ENCODE measurements at regions not wholly inside any gene's neighbourhood (a gene's known extent, or its start where the extent isn't known, plus 50 kb on each side); places are given as distances from the start of the nearest gene placed in this dataset.
A peak's percentile ranks its signal among the peaks of the same experiment; 100 is the strongest.

DNA sequence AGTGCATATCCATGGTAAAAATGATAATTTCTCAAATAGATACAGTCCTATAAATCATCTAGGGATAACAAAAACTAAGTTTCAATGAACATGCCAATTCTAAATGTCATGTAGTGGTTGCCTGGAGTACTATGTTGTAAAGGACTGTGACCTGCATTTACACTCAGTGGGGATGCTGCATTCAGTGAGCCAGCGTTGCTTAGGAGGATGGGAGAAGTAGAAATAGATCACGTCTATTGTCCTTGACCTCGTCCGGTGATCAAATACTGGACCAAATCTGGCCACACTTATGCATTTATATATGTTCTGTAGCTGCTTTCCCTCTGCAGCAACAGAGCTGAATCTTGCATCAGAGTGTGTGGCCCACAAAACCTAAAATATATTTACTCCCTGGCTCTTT, 139.0 kb upstream of the ETAA1 start:
- no peak for DNase-seq

DNA sequence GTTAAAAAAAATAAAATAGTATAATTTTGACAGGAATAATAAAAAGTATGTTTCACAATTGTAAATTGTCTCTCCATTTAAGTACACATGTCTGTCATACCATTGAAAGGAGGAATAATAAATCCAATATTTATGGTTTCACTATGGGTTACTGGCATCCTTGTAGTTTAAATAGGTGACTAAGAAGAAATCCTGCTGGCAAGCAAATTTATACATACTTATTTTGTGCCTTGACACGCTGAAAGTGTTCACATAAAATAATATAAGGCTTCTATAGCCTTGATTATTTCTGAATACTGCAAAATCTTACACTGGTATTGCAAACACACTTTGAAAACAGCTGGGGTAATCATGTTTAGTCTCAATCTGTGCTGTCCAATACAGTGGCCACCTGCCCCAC, 138.3 kb upstream of the ETAA1 start:
- DNase-seq: no peak

DNA sequence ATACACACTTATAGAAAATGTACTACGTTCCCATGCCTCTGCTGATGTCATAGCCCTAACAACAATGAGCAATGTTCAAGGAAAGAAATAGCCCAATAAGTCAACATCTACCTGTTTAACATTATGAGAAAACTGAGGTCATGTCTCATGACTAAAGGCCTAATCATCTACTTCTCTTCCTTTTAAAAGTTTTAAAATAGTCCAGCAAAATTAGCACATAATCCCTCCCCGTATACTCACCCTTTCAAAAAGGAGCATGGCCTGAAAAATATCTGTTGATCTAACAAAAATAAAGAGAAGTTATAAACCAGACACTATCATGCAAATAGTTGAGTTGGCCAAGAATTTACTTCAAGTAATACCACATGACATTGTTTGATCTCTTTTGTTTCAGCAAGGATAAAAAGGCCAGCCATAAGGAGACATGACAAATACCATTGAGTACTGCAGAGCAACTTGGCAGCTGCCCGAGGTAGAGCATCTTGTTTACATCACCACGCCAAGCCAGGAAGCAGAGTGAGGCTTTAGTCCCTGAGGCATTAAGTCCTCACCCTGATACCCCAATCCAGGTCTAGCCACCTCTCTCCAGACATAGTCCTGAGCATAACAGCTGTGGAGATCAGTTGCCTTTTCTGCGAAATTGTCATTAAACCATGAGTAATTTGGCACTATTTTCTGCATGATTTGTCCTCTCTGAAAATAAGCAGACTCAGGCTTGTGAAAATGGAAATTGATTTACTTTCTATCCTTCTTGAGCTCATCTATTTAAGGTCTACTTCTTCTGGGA, 137.4 kb upstream of the ETAA1 start:
- DNase-seq: no peak

DNA sequence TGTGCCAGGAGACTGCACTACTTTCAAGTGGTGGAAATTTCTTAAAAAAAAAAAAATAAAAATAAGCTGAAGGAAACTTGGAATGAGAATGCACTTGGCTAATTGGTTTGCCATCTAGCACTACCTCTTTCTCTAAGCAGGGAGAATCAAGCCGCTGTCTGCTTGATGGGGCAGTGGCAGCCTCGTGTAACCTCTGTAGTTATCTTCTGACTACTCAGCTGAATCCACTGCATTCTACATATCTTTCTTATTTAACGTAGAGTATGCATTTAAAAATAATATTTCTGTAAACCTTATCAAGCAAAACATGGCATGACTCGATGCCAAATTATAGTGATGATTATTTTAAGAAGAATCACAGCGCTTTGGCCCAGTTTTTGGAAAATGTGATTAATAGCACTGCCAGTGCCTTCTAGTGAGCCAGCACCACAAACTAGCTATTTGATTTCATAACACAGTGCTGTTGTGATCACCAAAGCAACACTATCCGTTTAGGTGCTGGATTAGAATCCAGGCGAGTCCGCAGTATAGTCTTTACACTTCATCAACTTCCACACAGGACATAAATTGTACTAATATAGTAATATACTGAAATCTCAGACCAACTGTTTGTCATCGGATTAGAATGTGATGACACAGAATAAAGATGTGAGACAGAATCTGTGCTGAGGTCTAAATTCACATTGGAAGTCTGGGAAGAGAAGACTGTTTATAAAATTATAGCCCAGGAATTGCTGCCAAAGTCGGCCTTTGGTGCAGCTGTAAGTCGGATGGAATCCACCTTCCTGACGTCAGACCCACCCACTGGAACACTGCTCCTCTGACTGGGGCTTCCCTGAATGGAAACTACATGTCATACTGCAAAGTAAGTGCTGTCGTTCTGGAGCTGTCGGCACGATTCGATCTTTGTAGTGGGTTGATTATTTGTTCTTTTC, 136.5 kb upstream of the ETAA1 start:
- DNase-seq: no peak

DNA sequence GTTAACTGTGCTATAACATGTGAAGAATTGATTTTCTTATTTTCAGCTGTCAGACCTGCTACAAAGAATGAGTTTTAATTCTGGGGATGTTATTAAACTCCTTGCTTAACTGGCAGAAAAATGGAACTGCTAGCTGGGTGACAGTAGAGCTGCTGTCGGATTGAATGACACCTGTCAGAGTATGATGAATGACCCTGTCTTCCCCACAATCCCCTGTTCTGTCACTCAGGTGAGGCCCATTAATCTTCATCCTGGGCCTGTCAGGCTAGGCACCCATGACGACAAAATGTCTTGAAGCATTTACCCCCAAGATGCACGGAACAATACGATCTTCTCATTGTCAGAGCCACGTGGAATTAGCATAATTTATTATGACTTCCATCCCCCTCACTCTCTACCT, 129.9 kb upstream of the ETAA1 start:
- no peak for DNase-seq

DNA sequence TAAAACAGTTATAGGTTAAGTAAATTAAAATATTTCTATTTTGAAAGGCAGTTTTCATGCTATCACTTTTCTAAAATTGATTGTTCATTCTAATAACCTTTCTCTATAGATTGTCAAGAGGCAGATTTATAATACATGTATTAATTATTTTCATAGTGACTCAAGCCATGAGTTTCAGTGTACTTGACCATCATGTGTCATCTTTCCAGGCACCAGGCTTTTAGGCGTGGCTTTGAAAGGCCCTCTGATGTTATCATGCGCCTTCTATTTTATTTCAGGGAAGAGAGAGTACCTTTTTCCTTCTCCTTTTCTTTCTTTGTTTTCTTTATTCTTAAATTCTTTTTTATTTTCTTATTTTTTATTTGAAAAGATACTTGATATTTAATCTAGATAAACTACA, 128.3 kb upstream of the ETAA1 start:
- DNase-seq: no peak

DNA sequence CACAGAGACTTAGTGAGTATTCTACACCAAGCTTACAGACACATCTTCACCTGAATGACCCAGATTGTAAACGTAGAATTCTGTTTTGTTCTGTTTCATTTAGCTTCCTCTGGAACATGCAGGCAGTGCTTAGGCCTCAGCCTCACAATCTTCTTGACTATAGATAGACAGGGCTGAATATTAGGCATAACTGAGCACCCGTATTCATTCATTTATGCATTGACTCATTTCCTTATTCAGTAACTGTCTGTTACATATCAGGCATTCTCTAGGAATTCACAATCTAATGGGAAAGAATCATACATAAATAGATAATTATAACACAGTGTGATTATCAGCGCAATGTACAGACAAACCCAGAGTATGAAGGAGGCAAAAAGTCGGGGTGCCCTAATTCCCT, 124.9 kb upstream of the ETAA1 start:
- no peak for DNase-seq

DNA sequence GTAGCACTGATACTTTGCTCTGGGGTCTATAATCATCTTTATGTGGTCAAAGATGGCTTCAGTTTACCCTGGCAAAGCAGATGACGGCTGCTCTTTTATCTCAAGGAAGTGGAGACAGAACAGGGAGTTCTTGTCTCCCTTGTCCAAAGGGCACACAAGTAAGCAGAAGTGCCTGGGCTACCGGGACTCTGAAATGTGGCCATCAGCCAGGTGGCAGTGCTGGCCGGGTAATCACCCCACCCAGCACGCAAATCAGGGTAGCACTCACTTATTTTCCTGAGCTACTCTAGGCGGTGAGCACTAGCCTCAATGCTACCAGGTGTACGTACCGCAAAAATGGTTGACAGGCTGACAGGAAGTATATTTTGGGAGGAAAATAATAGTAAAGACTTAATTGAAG, 119.7 kb upstream of the ETAA1 start:
- no peak for DNase-seq

DNA sequence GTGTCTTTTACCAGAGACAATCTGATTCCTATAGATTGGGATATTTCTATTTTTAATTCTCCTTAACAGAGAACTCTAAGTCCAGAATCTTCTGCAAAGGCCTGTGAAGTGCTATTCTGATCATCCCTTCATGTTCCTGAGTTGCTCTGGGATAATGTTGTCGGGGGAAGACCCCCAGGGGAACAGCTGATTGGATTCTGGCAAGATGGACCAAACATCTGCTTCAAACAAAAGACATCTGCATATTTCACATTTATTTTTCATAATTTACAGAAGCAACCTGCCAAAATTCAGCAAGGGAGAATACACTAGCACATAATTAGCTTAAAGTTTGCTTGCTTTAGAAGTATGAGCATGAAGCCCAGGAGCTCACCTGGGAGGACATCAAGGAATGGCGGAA, 116.0 kb upstream of the ETAA1 start:
- no peak for DNase-seq

DNA sequence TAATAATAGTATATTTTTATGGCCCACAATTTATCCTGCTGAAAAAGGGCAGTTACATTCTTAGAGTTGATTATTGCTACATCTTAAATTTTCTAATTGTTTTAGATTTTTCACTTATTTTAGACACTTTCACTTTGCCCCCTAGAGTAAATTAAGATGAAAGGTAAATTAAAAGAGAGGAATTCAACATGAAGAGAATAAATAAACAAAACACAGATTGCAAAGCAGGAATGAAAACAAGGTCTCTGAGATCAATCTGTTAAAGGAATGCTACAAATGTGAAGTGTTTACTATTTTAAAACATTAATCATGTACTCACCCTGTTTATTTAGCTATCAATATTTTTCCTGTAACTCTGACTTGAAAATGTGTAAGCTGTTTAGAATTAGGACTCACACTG, 113.5 kb upstream of the ETAA1 start:
- DNase-seq: no peak

DNA sequence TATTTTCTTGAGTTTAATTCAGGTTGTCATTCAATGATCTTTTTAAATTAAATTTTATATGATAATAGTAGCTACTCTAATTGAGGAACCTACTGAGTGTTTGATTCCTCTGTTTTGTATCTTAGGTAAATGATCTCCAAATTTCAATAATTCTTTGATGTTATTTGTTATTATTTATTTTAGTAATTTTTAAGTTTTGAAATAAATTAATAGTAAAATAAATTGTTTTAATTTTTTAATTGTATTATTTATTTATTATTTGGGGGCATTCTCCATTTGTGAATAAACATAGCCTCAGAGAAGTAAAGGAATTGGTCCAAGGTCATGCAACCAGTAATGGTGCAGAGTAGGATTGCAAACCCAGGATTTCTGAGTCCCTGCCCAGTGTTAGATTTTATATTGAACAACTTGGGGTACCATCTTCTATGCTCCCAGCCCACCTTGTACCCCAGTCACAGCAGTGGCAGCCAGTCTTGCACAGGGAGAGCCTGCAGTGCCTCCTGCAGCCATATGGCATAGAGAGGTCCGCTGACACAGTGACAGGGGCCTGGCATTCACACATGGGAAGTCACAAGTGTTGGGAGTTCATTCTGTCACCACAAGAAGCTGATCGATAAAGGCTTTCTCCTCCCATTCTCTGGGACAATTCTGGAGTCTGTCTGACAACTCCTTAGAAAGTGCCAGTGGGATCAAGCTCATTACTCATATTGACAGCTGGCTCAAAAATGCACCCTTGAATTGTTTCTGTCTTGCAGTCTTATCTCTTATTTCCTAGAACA, 110.0 kb upstream of the ETAA1 start:
- DNase-seq: no peak

DNA sequence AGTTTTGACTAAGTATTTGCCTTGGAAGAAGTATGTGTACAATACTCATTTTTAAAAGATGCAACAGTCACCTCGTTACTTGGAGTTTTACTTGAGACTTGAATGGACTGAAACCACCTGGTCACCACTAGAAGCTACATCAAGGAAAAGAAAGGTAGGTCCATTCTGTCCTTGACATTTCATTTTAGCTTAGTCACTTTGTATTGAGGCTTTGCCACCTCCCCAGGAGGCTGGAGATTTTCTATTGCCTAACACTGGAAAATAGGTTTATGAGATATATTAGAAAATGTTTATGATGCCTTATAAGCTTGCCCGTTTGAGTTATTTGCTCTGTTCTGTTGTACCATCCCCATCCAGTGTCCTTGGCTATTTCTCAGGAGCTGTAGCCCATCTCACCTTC, 107.9 kb upstream of the ETAA1 start:
- no peak for DNase-seq

DNA sequence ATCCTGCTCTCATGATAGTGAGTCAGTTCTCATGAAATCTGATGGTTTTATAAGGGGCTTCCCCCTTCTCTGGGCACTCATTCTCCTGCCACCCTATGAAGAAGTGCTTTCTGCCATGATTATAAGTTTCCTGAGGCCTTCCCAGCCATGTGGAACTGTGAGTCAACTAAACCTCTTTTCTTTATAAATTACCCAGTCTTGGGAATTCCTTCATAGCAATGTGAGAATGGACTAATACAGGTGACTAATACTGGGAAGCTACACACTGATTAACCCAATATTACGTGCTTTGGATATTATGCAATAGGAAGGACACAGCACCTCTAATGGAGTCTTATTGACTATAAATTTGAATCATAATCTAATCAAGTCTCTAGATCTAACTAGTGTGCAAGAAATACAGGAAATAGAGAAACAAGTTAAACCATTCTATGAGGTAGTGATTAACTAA, 107.2 kb upstream of the ETAA1 start:
- DNase-seq: no peak

DNA sequence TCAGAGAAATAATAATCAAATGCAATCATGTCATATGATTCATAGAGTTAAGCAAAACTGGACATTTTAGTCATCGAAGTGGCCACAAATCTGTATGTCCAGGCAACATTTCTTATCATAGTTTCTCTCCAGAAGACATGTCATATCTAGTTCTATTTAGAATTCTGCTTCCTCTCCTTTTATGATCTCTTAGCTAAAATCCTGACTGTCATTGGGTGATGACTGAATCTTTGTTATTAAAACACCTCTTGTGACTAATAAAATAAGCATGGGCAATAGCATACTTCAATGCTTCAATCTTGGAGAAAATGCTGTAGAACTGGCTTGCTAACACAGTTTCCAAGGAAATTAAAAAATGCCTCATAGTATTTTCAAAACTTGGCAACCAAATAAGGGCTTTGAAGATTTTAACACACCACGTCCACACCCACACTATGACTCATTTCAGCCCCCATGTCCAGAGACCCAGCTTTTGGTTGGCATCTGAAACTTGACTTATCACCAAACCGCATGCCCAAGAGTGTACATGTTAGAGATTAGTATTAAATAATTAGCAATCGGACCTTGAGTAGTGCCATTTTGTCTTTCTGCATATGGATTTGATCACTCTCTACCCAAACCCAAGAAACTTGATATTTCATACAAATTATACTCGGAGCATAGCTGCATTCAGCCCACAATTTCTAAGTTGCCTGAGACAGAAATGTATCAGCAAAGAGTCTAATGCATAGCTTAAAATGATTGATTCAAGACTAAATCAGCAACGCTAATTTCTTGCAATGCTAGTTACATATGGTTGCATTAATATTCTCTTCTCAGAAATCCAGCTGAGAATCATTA, 106.5 kb upstream of the ETAA1 start:
- DNase-seq: no peak

DNA sequence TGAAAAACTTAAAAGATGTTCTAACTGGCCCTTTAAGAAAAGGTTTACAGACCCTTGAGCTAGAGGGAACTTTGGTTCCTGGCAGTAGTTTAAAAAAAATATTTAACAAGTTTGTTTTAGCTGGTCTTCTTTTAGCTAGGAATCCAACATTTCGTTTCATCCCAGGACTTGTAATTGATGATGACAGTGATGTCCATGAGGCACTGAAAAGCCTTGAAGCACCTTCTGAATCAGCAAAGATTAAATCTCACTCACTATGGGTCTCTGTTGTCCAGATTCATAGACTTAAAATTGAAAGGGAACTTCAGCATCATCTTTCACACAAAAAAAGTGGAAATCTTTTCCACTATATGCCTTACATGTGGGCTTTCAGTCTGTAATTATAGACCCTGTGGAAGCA, 102.9 kb upstream of the ETAA1 start:
- no peak for DNase-seq

DNA sequence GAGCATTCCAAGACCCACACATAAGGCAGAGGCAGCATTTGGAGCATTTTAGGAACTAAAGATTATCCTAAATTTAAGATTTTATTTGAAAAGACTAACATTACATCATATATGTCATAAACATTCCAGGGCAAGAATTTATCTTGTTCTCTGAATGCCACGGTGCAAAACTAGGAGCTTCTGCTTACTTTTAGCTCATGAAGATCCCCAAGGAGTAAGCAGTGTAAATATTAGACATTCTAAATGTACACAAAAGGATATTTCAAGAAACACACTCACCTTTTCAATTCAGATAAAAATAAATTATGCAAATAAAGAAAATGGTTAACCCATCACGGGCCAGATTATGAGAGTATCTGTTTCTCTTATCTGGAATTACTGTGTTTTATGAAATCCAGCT, 101.7 kb upstream of the ETAA1 start:
- no peak for DNase-seq

DNA sequence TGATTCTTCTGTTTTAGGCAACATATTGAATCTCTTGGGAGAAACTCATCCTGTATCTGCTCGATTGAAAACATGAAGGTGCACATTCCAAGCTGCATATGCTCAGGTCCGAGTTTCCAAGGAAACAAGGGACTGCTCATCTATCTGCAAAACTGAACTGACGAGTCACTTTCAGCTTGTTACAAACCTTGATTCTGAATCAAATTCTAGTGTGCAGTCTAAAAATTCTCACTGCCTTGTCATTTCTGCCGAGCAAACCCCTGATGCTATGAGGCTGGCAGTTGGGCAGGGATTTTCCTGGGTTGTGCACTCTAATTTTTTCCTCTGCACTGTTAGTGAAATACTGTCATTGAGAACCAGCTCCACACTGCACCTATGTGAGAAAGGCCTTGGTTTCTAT, 101.3 kb upstream of the ETAA1 start:
- DNase-seq: no peak

DNA sequence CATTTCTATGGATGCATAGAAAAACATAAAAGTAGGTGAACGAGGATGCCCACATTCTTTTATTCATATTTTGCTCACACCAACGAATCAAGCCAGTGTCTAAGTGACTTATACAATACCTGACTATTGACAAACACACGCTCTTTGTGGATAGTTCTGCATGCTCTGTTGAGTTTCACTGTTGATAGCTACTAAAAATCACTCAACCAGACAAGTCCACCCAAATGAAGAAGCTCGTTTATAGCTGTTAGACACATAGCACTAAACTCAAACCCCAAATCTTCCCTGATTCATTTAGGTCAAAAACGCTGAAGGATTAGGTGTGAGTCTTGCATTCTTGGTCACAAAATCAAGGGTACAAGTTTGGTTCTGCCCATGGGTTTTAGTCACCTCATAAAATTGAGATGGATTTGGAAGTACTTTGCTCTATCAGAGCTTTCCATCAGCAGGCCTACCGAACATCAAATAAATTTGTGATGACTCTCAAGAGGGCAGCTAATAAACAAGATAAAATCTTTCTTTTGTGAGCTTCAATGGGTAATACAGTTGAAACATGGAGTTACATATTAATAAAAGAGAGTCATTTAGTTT, 92.7 kb upstream of the ETAA1 start:
- DNase-seq: peak; percentile 87

DNA sequence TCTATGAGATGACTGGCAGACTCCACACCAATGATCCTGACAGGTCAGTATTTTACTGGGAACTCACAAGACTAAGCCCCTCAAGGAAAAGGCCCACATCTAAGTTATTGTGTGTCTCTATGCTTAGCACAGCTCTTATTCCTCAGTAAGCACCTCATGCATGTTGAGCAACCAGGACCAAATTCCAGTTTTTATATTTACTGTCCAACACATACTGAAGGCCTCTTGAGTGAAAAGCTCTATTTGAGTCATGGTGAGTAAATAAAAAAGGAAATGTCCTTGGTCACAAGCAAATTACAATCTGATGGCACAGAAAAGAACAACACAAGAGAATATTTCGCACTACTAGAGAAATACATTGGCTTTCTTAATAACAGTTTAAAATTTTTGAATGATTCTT, 87.9 kb upstream of the ETAA1 start:
- DNase-seq: no peak

DNA sequence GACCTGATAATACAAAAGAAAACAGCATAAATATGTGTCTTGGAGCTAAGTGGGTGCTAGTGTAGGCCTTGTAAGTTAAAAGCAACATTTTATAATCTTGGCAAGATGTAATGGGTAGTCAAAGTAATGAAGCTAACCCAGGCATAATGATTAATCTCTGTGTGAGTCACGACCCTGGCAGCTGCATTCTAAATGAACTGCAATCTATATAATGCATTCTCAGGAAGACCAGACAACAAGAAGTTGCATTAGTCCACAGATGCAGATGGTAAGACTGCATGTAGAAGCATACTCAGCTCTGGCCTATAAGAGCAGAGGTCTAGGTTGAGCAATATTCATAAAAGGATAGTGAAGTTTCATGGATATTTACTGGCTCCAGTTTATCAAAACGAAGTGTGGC, 85.6 kb upstream of the ETAA1 start:
- no peak for DNase-seq

DNA sequence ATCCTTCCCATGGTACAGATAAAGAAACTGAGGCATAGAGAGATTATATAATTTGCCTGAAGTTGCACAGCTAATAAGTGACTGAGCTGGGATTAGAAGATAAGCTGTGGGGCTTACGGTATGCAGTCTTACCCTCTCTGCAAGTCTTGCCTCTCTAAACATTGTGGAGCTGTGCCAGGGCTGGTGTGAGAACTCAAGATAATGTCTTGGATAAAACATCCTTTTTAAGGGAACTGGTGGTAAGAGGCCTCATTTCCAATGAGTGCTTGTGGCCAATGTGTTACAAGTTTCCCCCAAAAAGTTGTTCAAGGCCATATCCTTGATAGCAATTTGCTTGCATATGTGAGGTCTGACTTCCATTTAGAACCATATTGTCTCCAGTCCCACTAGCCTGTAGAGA, 84.3 kb upstream of the ETAA1 start:
- no peak for DNase-seq

DNA sequence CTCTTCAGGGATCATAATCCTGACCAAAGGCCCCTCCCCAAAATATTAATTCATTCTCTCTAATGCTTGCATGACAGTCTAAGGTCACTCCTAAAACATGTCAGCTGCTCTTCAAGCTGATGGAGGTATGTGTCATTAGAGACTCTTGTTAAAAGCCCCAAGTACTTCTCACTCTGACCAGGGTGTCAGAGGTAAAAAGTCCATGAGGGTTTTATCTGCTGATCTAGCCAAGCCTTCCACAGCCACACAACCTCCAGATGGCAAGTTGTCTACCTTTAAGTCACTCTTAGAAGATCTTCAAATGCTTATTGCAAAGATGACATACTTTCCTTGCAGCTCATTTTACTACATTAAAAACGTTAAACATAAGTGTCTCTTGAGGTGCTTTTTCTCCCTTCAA, 83.6 kb upstream of the ETAA1 start:
- DNase-seq: no peak
